HEK293 (cell line): ENCODE measurements at regions not wholly inside any gene's neighbourhood (a gene's known extent, or its start where the extent isn't known, plus 50 kb on each side); places are given as distances from the start of the nearest gene placed in this dataset.
A peak's percentile ranks its signal among the peaks of the same experiment; 100 is the strongest.
"Not testable (repeated sequence)": the region's sequence is repeated elsewhere in the genome, so short reads cannot be mapped to it uniquely, and the experiment has no call there.

Source experiments
- CTCF ChIA-PET: fragments of 350-600 bp; formaldehyde crosslinking; extraction: SDS; loops from one replicate; lab custom pipeline; 2021; ENCODE audit warnings: antibody characterized with exemption; lab: Yijun Ruan, JAX
- POLR2A ChIA-PET: fragments of 300-600 bp; formaldehyde crosslinking; extraction: SDS; loops from one replicate; lab custom pipeline; 2020; ENCODE audit warnings: antibody characterized with exemption, inconsistent platforms; lab: Yijun Ruan, JAX
- H3K27ac ChIP-seq: fragments of 200-500 bp; sonication (Bioruptor generic); 2 replicates; pipeline ENCODE4 v1.5.1; 2014; ENCODE audit warnings: low read depth, low read length, control low read depth, inconsistent platforms; ENCODE audit errors: extremely low read depth
- H3K36me3 ChIP-seq, 2 experiments: fragments of 200-500 bp in 1 of 2; sonication (Bioruptor generic) in 1 of 2; 1 replicate in 1 of 2; 2 replicates in 1 of 2; pipeline ENCODE4 v1.5.1; 2014 to 2017; ENCODE audit warnings: inconsistent platforms in 2 of 2, low read length in 2 of 2; ENCODE audit not compliant: control insufficient read depth in 2 of 2, insufficient read depth in 1 of 2
- H3K4me1 ChIP-seq: fragments of 200-500 bp; sonication (Bioruptor generic); 2 replicates; pipeline ENCODE4 v1.5.1; 2014; ENCODE audit warnings: mild to moderate bottlenecking, low read length, inconsistent platforms; ENCODE audit not compliant: control insufficient read depth, insufficient read depth
- H3K4me3 ChIP-seq: 2 replicates; pipeline ENCODE4 v1.5.1; 2011; ENCODE audit warnings: low read depth, mild to moderate bottlenecking, control low read depth, low read length, moderate library complexity
- H3K9me3 ChIP-seq: fragments of 200-500 bp; sonication (Bioruptor generic); 2 replicates; pipeline ENCODE4 v1.5.1; 2014; ENCODE audit warnings: low read depth, low read length, inconsistent platforms; ENCODE audit not compliant: control insufficient read depth, insufficient read depth
- BCL11B ChIP-seq: fragments of 450-650 bp; formaldehyde crosslinking; IDR thresholded peaks from 2 replicates; pipeline ENCODE4 v1.5.1; 2016; ENCODE audit warnings: low read depth, missing biosample characterization, missing genetic modification characterization
- EGR2 ChIP-seq: fragments of 450-650 bp; formaldehyde crosslinking; IDR thresholded peaks from 2 replicates; pipeline ENCODE4 v1.5.1; 2016; ENCODE audit warnings: low read depth, missing biosample characterization, missing genetic modification characterization
- GLI2 ChIP-seq: fragments of 450-650 bp; formaldehyde crosslinking; IDR thresholded peaks from 2 replicates; pipeline ENCODE4; 2017; ENCODE audit warnings: missing biosample characterization, missing genetic modification characterization, low read depth, borderline replicate concordance
- KLF17 ChIP-seq: fragments of 450-650 bp; formaldehyde crosslinking; IDR thresholded peaks from 2 replicates; pipeline ENCODE4 v1.5.1; 2016; ENCODE audit warnings: missing biosample characterization, missing genetic modification characterization
- KLF7 ChIP-seq: fragments of 450-650 bp; formaldehyde crosslinking; IDR thresholded peaks from 2 replicates; pipeline ENCODE4 v1.5.1; 2016; ENCODE audit warnings: missing biosample characterization, missing genetic modification characterization, borderline replicate concordance
- OSR2 ChIP-seq: fragments of 450-650 bp; formaldehyde crosslinking; IDR thresholded peaks from 2 replicates; pipeline ENCODE4 v1.5.1; 2016; ENCODE audit warnings: missing biosample characterization, missing genetic modification characterization
- PATZ1 ChIP-seq: fragments of 450-650 bp; formaldehyde crosslinking; IDR thresholded peaks from 2 replicates; pipeline ENCODE4 v1.5.1; 2016; ENCODE audit warnings: missing biosample characterization, missing genetic modification characterization
- PRDM4 ChIP-seq: fragments of 450-650 bp; formaldehyde crosslinking; IDR thresholded peaks from 2 replicates; pipeline ENCODE4 v1.5.1; 2017; ENCODE audit warnings: missing biosample characterization, missing genetic modification characterization
- WT1 ChIP-seq: fragments of 450-650 bp; formaldehyde crosslinking; IDR thresholded peaks from 2 replicates; pipeline ENCODE4 v1.5.1; 2016; ENCODE audit warnings: missing biosample characterization, missing genetic modification characterization
- ZBTB20 ChIP-seq: fragments of 450-650 bp; formaldehyde crosslinking; IDR thresholded peaks from 2 replicates; pipeline ENCODE4 v1.5.1; 2016; ENCODE audit warnings: missing biosample characterization, missing genetic modification characterization
- ZBTB44 ChIP-seq: fragments of 450-650 bp; IDR thresholded peaks from 2 replicates; pipeline ENCODE4 v1.5.1; 2018; ENCODE audit warnings: missing biosample characterization, mild to moderate bottlenecking, missing genetic modification characterization
- ZEB2 ChIP-seq: fragments of 450-650 bp; formaldehyde crosslinking; IDR thresholded peaks from 2 replicates; pipeline ENCODE4 v1.5.1; 2016; ENCODE audit warnings: missing biosample characterization, missing genetic modification characterization
- ZFHX2 ChIP-seq: fragments of 450-650 bp; formaldehyde crosslinking; conservative IDR thresholded peaks from 2 replicates; pipeline ENCODE4 v1.5.1; 2016; ENCODE audit warnings: missing biosample characterization, missing genetic modification characterization
- ZFP69B ChIP-seq: fragments of 450-650 bp; formaldehyde crosslinking; IDR thresholded peaks from 2 replicates; pipeline ENCODE4 v1.5.1; 2016; ENCODE audit warnings: missing biosample characterization, missing genetic modification characterization
- ZIC2 ChIP-seq: fragments of 450-650 bp; formaldehyde crosslinking; IDR thresholded peaks from 2 replicates; pipeline ENCODE4 v1.5.1; 2016; ENCODE audit warnings: missing biosample characterization, missing genetic modification characterization
- ZNF133 ChIP-seq: fragments of 450-650 bp; formaldehyde crosslinking; IDR thresholded peaks from 2 replicates; pipeline ENCODE4 v1.5.1; 2016; ENCODE audit warnings: missing biosample characterization, missing genetic modification characterization
- ZNF18 ChIP-seq: fragments of 450-650 bp; formaldehyde crosslinking; IDR thresholded peaks from 2 replicates; pipeline ENCODE4 v1.5.1; 2016; ENCODE audit warnings: missing biosample characterization, missing genetic modification characterization
- ZNF449 ChIP-seq: fragments of 450-650 bp; formaldehyde crosslinking; IDR thresholded peaks from 2 replicates; pipeline ENCODE4 v1.5.1; 2017; ENCODE audit warnings: missing biosample characterization, mild to moderate bottlenecking, missing genetic modification characterization, moderate library complexity
- ZNF571 ChIP-seq: fragments of 450-650 bp; formaldehyde crosslinking; IDR thresholded peaks from 2 replicates; pipeline ENCODE4 v1.5.0; 2017; ENCODE audit warnings: missing biosample characterization, missing genetic modification characterization
- ZNF654 ChIP-seq: fragments of 450-650 bp; formaldehyde crosslinking; IDR thresholded peaks from 2 replicates; pipeline ENCODE4 v1.5.1; 2016; ENCODE audit warnings: low read depth, missing biosample characterization, missing genetic modification characterization
- ZNF692 ChIP-seq: fragments of 450-650 bp; formaldehyde crosslinking; IDR thresholded peaks from 2 replicates; pipeline ENCODE4 v1.5.1; 2016; ENCODE audit warnings: missing biosample characterization, missing genetic modification characterization

- POLR2A ChIA-PET, H3K4me1 ChIP-seq, H3K36me3 ChIP-seq, H3K9me3 ChIP-seq, H3K4me3 ChIP-seq, H3K27ac ChIP-seq: not testable (repeated sequence)
- CTCF ChIA-PET = interaction anchor here (0.6 to 2.6 kb wide), 2 partner anchors 30 to 44 kb away, joined by 4 to 8 read pairs; no protein-coding TSS in a partner anchor
- peak; percentile 38 for TF ChIP-seq ZFHX2 (tag by site-specific recombination)
- TF ChIP-seq EGR2 (tag by site-specific recombination) = peak; percentile 54
Measured at GRCh38 chr16:85451142-85451541, 162.0 kb upstream of the GSE1 start.

- peaks cover 8% of the 10 kb centered on the region; the same call in 1 of the 2 replicates for H3K4me1 ChIP-seq
- no peaks in the 10 kb centered on the region for H3K36me3 ChIP-seq
- CTCF ChIA-PET = interaction anchor here (0.6 to 1.4 kb wide), 2 partner anchors 18 to 20 kb away, joined by 3 to 7 read pairs; no protein-coding TSS in a partner anchor
- H3K9me3 ChIP-seq = no peaks in the 10 kb centered on the region
- no peak overlapping the region for H3K27ac ChIP-seq
- POLR2A ChIA-PET = no interaction called here
- no peak overlapping the region for H3K4me3 ChIP-seq
- TF ChIP-seq ZEB2 (tag by site-specific recombination) (peak; percentile 70; the same call in 1 of the 2 replicates), ZNF571 (tag by site-specific recombination) (no peak), ZNF654 (tag by site-specific recombination) (no peak), ZFP69B (tag by site-specific recombination) (peak; percentile 98), ZNF449 (no peak), ZBTB44 (tag by site-specific recombination) (peak; percentile 59), PRDM4 (no peak), PATZ1 (tag by site-specific recombination) (0 out of 2 replicates have a peak, but pooled peaks have one; percentile 27), ZIC2 (tag by site-specific recombination) (peak; percentile 91), ZBTB20 (peak; percentile 67; the same call in 1 of the 2 replicates), BCL11B (tag by site-specific recombination) (no peak), GLI2 (tag by site-specific recombination) (peak; percentile 38; the same call in 1 of the 2 replicates), OSR2 (peak; percentile 71), ZNF692 (tag by site-specific recombination) (peak; percentile 97), WT1 (tag by site-specific recombination) (peak; percentile 91), ZNF18 (tag by site-specific recombination) (peak; percentile 78; the same call in 1 of the 2 replicates), ZNF133 (tag by site-specific recombination) (no peak), KLF7 (tag by site-specific recombination) (no peak), KLF17 (peak; percentile 80)
Measured at GRCh38 chr16:85451641-85452363, 161.3 kb upstream of the GSE1 start.
